ENCODE measurements at regions not wholly inside any gene's neighbourhood (a gene's known extent, or its start where the extent isn't known, plus 50 kb on each side); places are given as distances from the start of the nearest gene placed in this dataset.

GRCh38 chr1:56167596-56167995 lies 411.8 kb downstream of the PLPP3 start:
- WGBS (ENCODE audit: extremely low coverage, insufficient coverage, insufficient read length) = no CpG with 5 or more reads among the region's 3 CpGs
- Histone ChIP-seq H2BK120ac (ENCODE audit: insufficient read depth, low read length, poor library complexity) (no peak overlapping the region), H3K18ac (ENCODE audit: low read length) (no peak overlapping the region), H3K4me3 (ENCODE audit: low read depth, low read length) (no peak overlapping the region), H3K4me2 (ENCODE audit: low read length) (no peak overlapping the region), H3K79me2 (ENCODE audit: control insufficient read depth, insufficient read depth, low read length, poor library complexity) (no peaks in the 10 kb centered on the region), H3K27ac (ENCODE audit: low read depth, low read length) (peak overlapping the region; percentile 36), H2AFZ (ENCODE audit: insufficient read depth, low read length, poor library complexity) (no peak overlapping the region), H3K27me3 (ENCODE audit: insufficient read depth, low read length) (no peaks in the 10 kb centered on the region), H4K91ac (ENCODE audit: low read depth, low read length) (no peak overlapping the region), H3K23ac (ENCODE audit: low read length) (no peak overlapping the region), H3K4me1 (ENCODE audit: control insufficient read depth in 1 of 2, insufficient read depth in 2 of 2, low read length in 2 of 2) (peaks cover 0 to 5% of the 10 kb centered on the region in 2 experiments), H3K9ac (ENCODE audit: low read length) (no peak overlapping the region), H3K36me3 (ENCODE audit: control insufficient read depth in 1 of 2, insufficient read depth in 2 of 2, low read length in 2 of 2) (no peaks in the 10 kb centered on the region), H3K9me3 (ENCODE audit: insufficient read depth, low read depth, low read length) (no peaks in the 10 kb centered on the region), H2AK5ac (ENCODE audit: low read length) (no peak overlapping the region), H2BK12ac (ENCODE audit: low read length) (no peak overlapping the region), H4K8ac (ENCODE audit: low read depth, low read length) (no peak overlapping the region), H4K12ac (ENCODE audit: low read depth, low read length) (no peak overlapping the region), H3K14ac (ENCODE audit: low read length) (no peak overlapping the region), H3K79me1 (ENCODE audit: low read length) (peaks cover 6% of the 10 kb centered on the region), H3K4ac (ENCODE audit: low read depth, low read length) (no peak overlapping the region), H2BK5ac (ENCODE audit: low read depth, low read length, poor library complexity) (peak overlapping the region; percentile 42)
- DNase-seq = no peak

GRCh38 chr1:56160773-56161315 lies 418.5 kb downstream of the PLPP3 start:
- Histone ChIP-seq H4K8ac (ENCODE audit: low read depth, low read length) (no peak overlapping the region), H3K4me2 (ENCODE audit: low read length) (no peak overlapping the region), H3K9me3 (ENCODE audit: insufficient read depth, low read depth, low read length) (no peaks in the 10 kb centered on the region), H3K79me2 (ENCODE audit: control insufficient read depth, insufficient read depth, low read length, poor library complexity) (no peaks in the 10 kb centered on the region), H2BK5ac (ENCODE audit: low read depth, low read length, poor library complexity) (no peak overlapping the region), H4K91ac (ENCODE audit: low read depth, low read length) (no peak overlapping the region), H3K18ac (ENCODE audit: low read length) (no peak overlapping the region), H2BK120ac (ENCODE audit: insufficient read depth, low read length, poor library complexity) (no peak overlapping the region), H3K36me3 (ENCODE audit: control insufficient read depth in 1 of 2, insufficient read depth in 2 of 2, low read length in 2 of 2) (no peaks in the 10 kb centered on the region), H2BK12ac (ENCODE audit: low read length) (peak overlapping the region; percentile 61), H3K4me1 (ENCODE audit: control insufficient read depth in 1 of 2, insufficient read depth in 2 of 2, low read length in 2 of 2) (peaks cover 5 to 7% of the 10 kb centered on the region in 2 experiments), H3K27ac (ENCODE audit: low read depth, low read length) (no peak overlapping the region), H3K4ac (ENCODE audit: low read depth, low read length) (no peak overlapping the region), H3K79me1 (ENCODE audit: low read length) (peaks cover 4% of the 10 kb centered on the region), H3K14ac (ENCODE audit: low read length) (no peak overlapping the region), H2AFZ (ENCODE audit: insufficient read depth, low read length, poor library complexity) (no peak overlapping the region), H3K23ac (ENCODE audit: low read length) (no peak overlapping the region), H3K4me3 (ENCODE audit: low read depth, low read length) (no peak overlapping the region), H4K12ac (ENCODE audit: low read depth, low read length) (no peak overlapping the region), H2AK5ac (ENCODE audit: low read length) (no peak overlapping the region), H3K9ac (ENCODE audit: low read length) (no peak overlapping the region), H3K27me3 (ENCODE audit: insufficient read depth, low read length) (no peaks in the 10 kb centered on the region)
- WGBS (ENCODE audit: extremely low coverage, insufficient coverage, insufficient read length) = 100% methylated on average over 1 of the region's 6 CpGs
- no peak for DNase-seq

GRCh38 chr1:56156971-56157876 lies 422.1 kb downstream of the PLPP3 start:
- Histone ChIP-seq H3K27me3 (ENCODE audit: insufficient read depth, low read length) (no peaks in the 10 kb centered on the region), H3K18ac (ENCODE audit: low read length) (no peak overlapping the region), H3K9ac (ENCODE audit: low read length) (no peak overlapping the region), H2BK120ac (ENCODE audit: insufficient read depth, low read length, poor library complexity) (no peak overlapping the region), H3K4me1 (ENCODE audit: control insufficient read depth in 1 of 2, insufficient read depth in 2 of 2, low read length in 2 of 2) (peaks cover 5 to 7% of the 10 kb centered on the region in 2 experiments), H3K4ac (ENCODE audit: low read depth, low read length) (no peak overlapping the region), H3K79me2 (ENCODE audit: control insufficient read depth, insufficient read depth, low read length, poor library complexity) (no peaks in the 10 kb centered on the region), H3K9me3 (ENCODE audit: insufficient read depth, low read depth, low read length) (no peaks in the 10 kb centered on the region), H4K8ac (ENCODE audit: low read depth, low read length) (no peak overlapping the region), H2BK5ac (ENCODE audit: low read depth, low read length, poor library complexity) (peak overlapping the region; percentile 68), H2AFZ (ENCODE audit: insufficient read depth, low read length, poor library complexity) (no peak overlapping the region), H3K23ac (ENCODE audit: low read length) (no peak overlapping the region), H4K12ac (ENCODE audit: low read depth, low read length) (no peak overlapping the region), H2BK12ac (ENCODE audit: low read length) (no peak overlapping the region), H2AK5ac (ENCODE audit: low read length) (no peak overlapping the region), H3K4me3 (ENCODE audit: low read depth, low read length) (no peak overlapping the region), H3K14ac (ENCODE audit: low read length) (no peak overlapping the region), H3K79me1 (ENCODE audit: low read length) (peaks cover 4% of the 10 kb centered on the region), H3K4me2 (ENCODE audit: low read length) (no peak overlapping the region), H3K36me3 (ENCODE audit: control insufficient read depth in 1 of 2, insufficient read depth in 2 of 2, low read length in 2 of 2) (no peaks in the 10 kb centered on the region), H3K27ac (ENCODE audit: low read depth, low read length) (peak overlapping the region; percentile 2), H4K91ac (ENCODE audit: low read depth, low read length) (peak overlapping the region; percentile 67)
- WGBS (ENCODE audit: extremely low coverage, insufficient coverage, insufficient read length) = no CpG with 5 or more reads among the region's 5 CpGs
- DNase-seq = no peak

GRCh38 chr1:56153276-56153675 lies 426.1 kb downstream of the PLPP3 start:
- Histone ChIP-seq H3K36me3 (ENCODE audit: control insufficient read depth in 1 of 2, insufficient read depth in 2 of 2, low read length in 2 of 2) (no peaks in the 10 kb centered on the region), H2BK5ac (ENCODE audit: low read depth, low read length, poor library complexity) (no peak overlapping the region), H3K9me3 (ENCODE audit: insufficient read depth, low read depth, low read length) (no peaks in the 10 kb centered on the region), H4K12ac (ENCODE audit: low read depth, low read length) (no peak overlapping the region), H3K79me1 (ENCODE audit: low read length) (peaks cover 4% of the 10 kb centered on the region), H3K14ac (ENCODE audit: low read length) (no peak overlapping the region), H3K4me1 (ENCODE audit: control insufficient read depth in 1 of 2, insufficient read depth in 2 of 2, low read length in 2 of 2) (peaks cover 2 to 5% of the 10 kb centered on the region in 2 experiments), H4K8ac (ENCODE audit: low read depth, low read length) (no peak overlapping the region), H3K27ac (ENCODE audit: low read depth, low read length) (no peak overlapping the region), H3K27me3 (ENCODE audit: insufficient read depth, low read length) (no peaks in the 10 kb centered on the region), H2BK120ac (ENCODE audit: insufficient read depth, low read length, poor library complexity) (no peak overlapping the region), H4K91ac (ENCODE audit: low read depth, low read length) (no peak overlapping the region), H2AK5ac (ENCODE audit: low read length) (no peak overlapping the region), H3K4me2 (ENCODE audit: low read length) (no peak overlapping the region), H2AFZ (ENCODE audit: insufficient read depth, low read length, poor library complexity) (no peak overlapping the region), H3K79me2 (ENCODE audit: control insufficient read depth, insufficient read depth, low read length, poor library complexity) (no peaks in the 10 kb centered on the region), H2BK12ac (ENCODE audit: low read length) (no peak overlapping the region), H3K9ac (ENCODE audit: low read length) (no peak overlapping the region), H3K18ac (ENCODE audit: low read length) (no peak overlapping the region), H3K4me3 (ENCODE audit: low read depth, low read length) (no peak overlapping the region), H3K23ac (ENCODE audit: low read length) (no peak overlapping the region), H3K4ac (ENCODE audit: low read depth, low read length) (no peak overlapping the region)
- no CpG with 5 or more reads among the region's 2 CpGs for WGBS (ENCODE audit: extremely low coverage, insufficient coverage, insufficient read length)
- no peak for DNase-seq

Measured in trophoblast cell (in vitro differentiated cells and primary cell).